HUDEP-2 (cell line): ENCODE measurements at regions not wholly inside any gene's neighbourhood (a gene's known extent, or its start where the extent isn't known, plus 50 kb on each side); places are given as distances from the start of the nearest gene placed in this dataset.
"Not testable (repeated sequence)": the region's sequence is repeated elsewhere in the genome, so short reads cannot be mapped to it uniquely, and the experiment has no call there.

Experiments used
- DNase-seq, 76 experiments: peaks; one replicate each; lab custom pipeline; 2025; ENCODE audit not compliant: unreplicated experiment in 76 of 76; lab: John Stamatoyannopoulos, UW

GRCh38 chr12:67893022-67893580 is 96.1 kb upstream of the IFNG-AS1 start:
- DNase-seq = no peak

DNA sequence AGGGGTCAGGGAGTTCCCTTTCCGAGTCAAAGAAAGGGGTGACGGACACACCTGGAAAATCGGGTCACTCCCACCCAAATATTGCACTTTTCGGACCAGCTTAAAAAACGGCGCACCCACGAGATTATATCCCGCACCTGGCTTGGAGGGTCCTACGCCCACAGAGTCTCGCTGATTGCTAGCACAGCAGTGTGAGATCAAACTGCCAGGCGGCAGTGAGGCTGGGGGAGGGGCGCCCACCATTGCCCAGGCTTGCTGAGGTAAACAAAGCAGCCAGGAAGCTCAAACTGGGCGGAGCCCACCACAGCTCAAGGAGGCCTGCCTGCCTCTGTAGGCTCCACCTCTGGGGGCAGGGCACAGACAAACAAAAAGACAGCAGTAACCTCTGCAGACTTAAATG is 88.8 kb upstream of the IFNG-AS1 start:
- not testable (repeated sequence) for DNase-seq

- no peak for DNase-seq
Measured at GRCh38 chr12:67909091-67909531, 80.1 kb upstream of the IFNG-AS1 start.

DNA sequence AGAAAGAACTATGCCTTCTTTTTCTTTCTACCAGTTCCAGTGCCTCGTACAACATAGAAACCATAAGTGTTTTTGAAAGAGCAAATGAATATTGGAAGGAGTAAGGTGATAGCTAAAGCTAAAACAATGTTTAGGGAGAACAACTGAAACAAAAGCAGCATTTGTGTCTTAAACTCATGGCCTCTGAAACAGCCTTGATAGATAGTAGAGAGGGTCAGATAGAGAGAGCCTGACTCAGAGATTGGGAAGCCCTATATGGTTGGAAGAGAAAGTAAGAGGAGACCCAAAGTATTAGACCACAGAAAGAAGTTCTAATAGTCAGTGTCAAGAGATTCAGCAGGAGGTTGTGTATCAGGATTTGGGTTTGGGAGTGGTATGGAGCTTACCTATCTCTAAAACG is 79.6 kb upstream of the IFNG-AS1 start:
- no peak for DNase-seq

- no peak for DNase-seq
Measured at GRCh38 chr12:67910360-67911274, 78.6 kb upstream of the IFNG-AS1 start.

DNA sequence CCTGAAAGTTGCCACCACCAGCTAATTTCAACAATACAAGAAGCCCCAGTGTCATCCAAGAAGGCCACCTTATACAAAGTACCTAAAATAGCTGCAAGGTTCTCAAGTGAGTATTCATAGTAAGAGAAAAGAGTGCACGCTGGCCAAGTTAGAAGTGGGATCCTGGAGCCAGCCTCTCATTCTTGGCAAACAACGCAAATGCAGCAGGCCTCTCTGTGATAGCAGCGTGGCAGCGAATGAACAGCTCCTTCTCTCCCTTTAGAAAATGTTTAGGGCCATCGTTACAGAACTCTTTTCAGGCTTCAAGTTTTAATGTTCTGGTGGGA is 78.0 kb upstream of the IFNG-AS1 start:
- DNase-seq = no peak

GRCh38 chr12:67911789-67912188 is 77.5 kb upstream of the IFNG-AS1 start:
- no peak for DNase-seq

- DNase-seq = no peak
Measured at GRCh38 chr12:67915335-67915851, 73.9 kb upstream of the IFNG-AS1 start.

GRCh38 chr12:67916266-67916970 is 72.8 kb upstream of the IFNG-AS1 start:
- DNase-seq = no peak

DNA sequence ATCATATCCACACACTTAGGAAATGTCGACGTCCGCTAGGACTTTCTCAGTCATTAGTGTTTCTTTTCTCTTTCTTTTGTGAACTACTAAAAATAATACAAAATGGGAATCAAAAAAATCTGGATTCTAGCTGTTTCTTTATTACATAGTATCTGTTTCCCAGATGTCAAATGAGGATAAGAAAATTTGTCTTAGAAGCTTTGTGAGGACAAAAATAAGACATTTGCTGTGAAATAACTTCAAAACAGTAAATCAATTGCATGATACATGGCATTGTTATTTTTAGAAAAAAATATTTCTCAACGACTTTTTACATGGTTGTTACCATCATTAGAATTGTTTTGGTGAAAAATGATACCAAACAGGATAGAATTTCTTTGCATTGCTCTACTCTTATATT is 71.4 kb upstream of the IFNG-AS1 start:
- no peak for DNase-seq

DNA sequence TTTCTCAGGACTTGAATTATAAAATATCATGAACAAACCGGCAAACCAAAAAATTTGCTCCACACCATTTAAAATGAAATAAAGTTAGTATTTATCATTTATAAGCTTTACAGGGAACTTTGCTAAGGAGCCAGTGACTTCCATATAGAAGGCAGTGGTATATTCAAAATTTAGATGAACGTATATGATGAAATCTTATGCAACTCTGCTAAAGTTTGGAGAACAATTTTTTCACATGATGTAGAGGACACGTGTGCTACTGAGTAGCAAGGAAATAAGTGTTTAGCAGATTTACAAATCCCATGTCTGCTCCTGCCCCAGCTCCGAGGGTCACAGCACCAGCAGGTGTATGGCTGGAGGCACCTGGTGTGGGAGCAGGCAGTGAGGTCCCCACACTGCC is 70.8 kb upstream of the IFNG-AS1 start:
- no peak for DNase-seq

GRCh38 chr12:67919406-67919805 is 69.8 kb upstream of the IFNG-AS1 start:
- no peak for DNase-seq

- no peak for DNase-seq
Measured at GRCh38 chr12:67920413-67920812, 68.8 kb upstream of the IFNG-AS1 start.

DNA sequence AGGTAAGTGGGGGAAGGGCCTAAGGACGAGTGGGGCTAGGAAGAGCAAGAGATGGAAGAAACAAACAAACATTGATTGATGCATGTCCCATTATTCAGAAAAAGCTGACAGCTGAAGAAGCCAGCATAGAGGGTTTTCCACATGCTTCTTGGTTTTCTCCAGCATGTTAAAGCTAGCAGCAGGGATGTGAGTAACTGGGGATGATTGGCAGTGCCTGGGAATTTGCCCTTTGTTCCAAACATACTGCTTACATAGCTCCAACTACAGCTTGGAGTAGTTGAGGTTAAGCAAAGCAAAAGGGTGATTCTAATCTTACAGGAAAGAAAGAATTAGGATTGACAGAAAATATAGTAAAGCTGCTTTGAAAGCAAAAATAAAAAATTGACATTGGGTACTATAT is 68.0 kb upstream of the IFNG-AS1 start:
- DNase-seq = no peak

GRCh38 chr12:67922245-67922644 is 67.0 kb upstream of the IFNG-AS1 start:
- DNase-seq = no peak

GRCh38 chr12:67925077-67925476 is 64.2 kb upstream of the IFNG-AS1 start:
- no peak for DNase-seq

DNA sequence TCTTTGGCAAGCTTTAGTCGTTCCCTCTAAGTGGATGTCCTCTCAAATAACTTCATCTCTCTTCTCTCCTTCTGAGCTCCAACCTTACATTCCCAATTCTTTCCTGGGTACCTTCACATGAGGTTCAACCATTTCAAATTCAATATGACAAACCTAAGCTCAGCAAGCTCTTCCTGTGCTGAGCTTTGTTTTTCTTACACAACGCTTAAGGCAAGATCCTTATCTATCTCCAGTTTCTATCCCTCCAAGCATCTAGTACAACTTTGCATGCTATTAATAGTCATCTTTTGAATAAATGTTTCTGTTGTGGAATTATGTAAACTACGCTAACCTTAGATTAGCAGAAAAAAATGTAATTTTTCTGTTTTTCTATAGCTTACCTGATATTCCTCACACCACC is 63.7 kb upstream of the IFNG-AS1 start:
- DNase-seq = no peak

DNA sequence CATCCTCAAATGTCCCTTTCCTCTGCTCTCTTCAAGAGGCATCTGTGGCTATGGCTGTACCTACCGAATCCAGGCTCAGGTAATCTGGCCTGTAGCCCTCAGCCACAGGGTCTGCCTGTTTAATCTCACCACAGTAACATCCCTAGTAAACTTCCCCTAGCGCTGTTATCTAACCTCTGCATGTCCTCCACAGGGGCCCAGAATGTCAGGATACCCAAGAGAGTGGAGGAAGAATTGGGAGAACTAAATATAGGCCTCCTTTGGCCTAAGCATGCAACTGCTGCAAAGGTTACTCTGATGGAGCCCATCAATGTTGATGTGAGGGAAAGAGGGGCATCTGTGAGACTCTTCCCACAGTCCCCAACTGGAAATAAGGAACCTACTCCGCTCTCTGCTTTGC is 63.2 kb upstream of the IFNG-AS1 start:
- DNase-seq = no peak

DNA sequence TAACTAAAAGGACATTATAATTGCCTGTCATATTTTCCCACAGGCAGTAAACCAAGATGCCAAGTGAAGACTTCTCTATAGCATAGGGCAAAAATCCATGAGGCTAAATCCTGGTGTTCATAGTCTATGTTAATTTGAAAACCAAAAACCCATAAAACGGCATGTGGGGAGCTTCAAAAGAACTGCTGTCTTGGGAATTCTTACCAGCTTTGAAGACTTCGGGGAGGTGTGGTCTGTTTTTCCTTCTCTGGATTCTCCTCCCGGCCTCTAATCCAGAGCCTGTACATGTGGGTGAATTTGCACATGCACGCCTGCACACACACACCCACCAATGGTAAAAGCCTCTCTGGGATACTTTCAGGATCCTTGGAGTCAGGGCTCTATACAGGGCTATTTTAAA is 61.9 kb upstream of the IFNG-AS1 start:
- no peak for DNase-seq

- no peak for DNase-seq
Measured at GRCh38 chr12:67927815-67928214, 61.4 kb upstream of the IFNG-AS1 start.

- DNase-seq = no peak
Measured at GRCh38 chr12:67928621-67929383, 60.4 kb upstream of the IFNG-AS1 start.
